GM12878 (cell line): ENCODE measurements at regions not wholly inside any gene's neighbourhood (a gene's known extent, or its start where the extent isn't known, plus 50 kb on each side); places are given as distances from the start of the nearest gene placed in this dataset.

ENCODE experiments used
- ATAC-seq: fragments of 200-7000 bp; cut with Tn5 transposase; 3 replicates; pipeline ENCODE4 v1.9.1; 2020; ENCODE audit warnings: mild to moderate bottlenecking, moderate library complexity
- BruUV-seq: library from RNA; stranded (reverse); fragments of 400-500 nt; replicated peaks from 2 replicates; lab custom pipeline; 2021; lab: Mats Ljungman, UMichigan
- CTCF ChIA-PET: fragments of 300-600 bp; sonication (Branson Sonifier 250); formaldehyde crosslinking; extraction: SDS; loops from one replicate; lab custom pipeline; 2021; ENCODE audit warnings: inconsistent platforms; lab: Yijun Ruan, JAX
- POLR2A ChIA-PET: fragments of 350-600 bp; formaldehyde crosslinking; extraction: SDS; loops from one replicate; lab custom pipeline; 2021; ENCODE audit warnings: inconsistent platforms; lab: Charles Lee
- RAD21 ChIA-PET: fragments of 300-600 bp; sonication (Branson Sonifier 250); formaldehyde crosslinking; loops from one replicate; lab custom pipeline; 2023; ENCODE audit warnings: antibody characterized with exemption; ENCODE audit not compliant: unreplicated experiment; lab: Charles Lee
- SMC1A ChIA-PET: fragments of 300-600 bp; sonication (Branson Sonifier 250); formaldehyde crosslinking; loops from one replicate; lab custom pipeline; 2023; ENCODE audit not compliant: unreplicated experiment, uncharacterized antibody; lab: Charles Lee
- DNase-seq: peaks from one replicate; pipeline ENCODE4 v3.0.0-alpha.2; 2011; ENCODE audit warnings: low read depth, low spot score
- FAIRE-seq: peaks from 3 replicates; lab custom pipeline; 2011; peaks lifted over from hg19 to GRCh38; lab: Jason Lieb, UNC
- H2AFZ ChIP-seq: 2 replicates; pipeline ENCODE4 v1.6.0; 2011; ENCODE audit warnings: low read depth, low read length, control low read depth; ENCODE audit not compliant: control insufficient read depth
- H3K27ac ChIP-seq: 2 replicates; pipeline ENCODE4 v1.5.1; 2011; ENCODE audit warnings: control low read depth; ENCODE audit not compliant: control insufficient read depth, insufficient read depth
- H3K27me3 ChIP-seq, 2 experiments: replicated peaks in 1 of 2; 2 replicates each; pipeline versions ENCODE4 v1.6.0 to v1.6.1; 2011; ENCODE audit warnings: low read length in 1 of 2; ENCODE audit not compliant: control insufficient read depth in 2 of 2, insufficient read depth in 2 of 2
- H3K36me3 ChIP-seq, 2 experiments: 2 replicates each; pipeline ENCODE4 v1.5.1; 2011; ENCODE audit warnings: low read length in 1 of 2; ENCODE audit not compliant: control insufficient read depth in 2 of 2, insufficient read depth in 2 of 2
- H3K4me1 ChIP-seq: 2 replicates; pipeline ENCODE4 v1.6.1; 2011; ENCODE audit warnings: mild to moderate bottlenecking, low read length, moderate library complexity, mixed read lengths; ENCODE audit not compliant: control insufficient read depth, insufficient read depth
- H3K4me2 ChIP-seq: 2 replicates; pipeline ENCODE4 v1.6.0; 2011; ENCODE audit warnings: control low read depth; ENCODE audit not compliant: control insufficient read depth, insufficient read depth
- H3K4me3 ChIP-seq: fragments of 200-600 bp; sonication (generic); 2 replicates; pipeline ENCODE4 v1.5.1; 2016
- H3K79me2 ChIP-seq: 2 replicates; pipeline ENCODE4 v1.6.0; 2011; ENCODE audit warnings: low read length; ENCODE audit not compliant: control insufficient read depth, insufficient read depth
- H3K9ac ChIP-seq: 2 replicates; pipeline ENCODE4 v1.8.0; 2011; ENCODE audit warnings: low read length, control low read depth, mixed read lengths; ENCODE audit not compliant: control insufficient read depth, insufficient read depth
- H3K9me3 ChIP-seq: replicated peaks from 3 replicates; pipeline ENCODE4 v1.5.1; 2011; ENCODE audit warnings: mild to moderate bottlenecking, low read length; ENCODE audit not compliant: control insufficient read depth, insufficient read depth
- H4K20me1 ChIP-seq: 2 replicates; pipeline ENCODE4 v1.6.0; 2011; ENCODE audit not compliant: control insufficient read depth, insufficient read depth
- ASH2L ChIP-seq: fragments of 300-600, 200-600 bp; sonication (generic); IDR thresholded peaks from 2 replicates; pipeline ENCODE4 v1.6.1; 2017; ENCODE audit warnings: low read depth, mild to moderate bottlenecking, borderline replicate concordance
- BACH1 ChIP-seq: fragments of 450-650 bp; IDR thresholded peaks from 2 replicates; pipeline ENCODE4 v1.6.1; 2017; ENCODE audit warnings: mild to moderate bottlenecking, borderline replicate concordance
- FOS ChIP-seq: IDR thresholded peaks from 3 replicates; pipeline ENCODE4 v1.6.1; 2011; ENCODE audit warnings: borderline replicate concordance; ENCODE audit not compliant: insufficient read length; ENCODE audit errors: extremely low read depth
- IKZF2 ChIP-seq, 2 experiments: fragments of 450-650 bp; IDR thresholded peaks; 2 replicates each; pipeline ENCODE4 v1.6.1; 2017; ENCODE audit warnings: mild to moderate bottlenecking in 2 of 2, moderate library complexity in 2 of 2
- STAT3 ChIP-seq: IDR thresholded peaks from 2 replicates; pipeline ENCODE4 v1.6.1; 2011; ENCODE audit warnings: low read depth, low read length, improper control_type of control experiment
- ZBTB40 ChIP-seq: fragments of 450-650 bp; IDR thresholded peaks from 2 replicates; pipeline ENCODE4 v1.6.1; 2016; ENCODE audit warnings: mild to moderate bottlenecking, moderate library complexity, borderline replicate concordance
- WGBS: methylation state at CpG from one replicate; pipeline ENCODE4 v1.1.6; 2016; ENCODE audit warnings: low lambda C conversion rate; ENCODE audit not compliant: insufficient replicate concordance, insufficient coverage; ENCODE audit errors: missing lambda C conversion rate; 5-methylcytosine and 5-hydroxymethylcytosine counted together
- in situ Hi-C: fragments of 300-500 bp; cut with MboI; formaldehyde crosslinking; loops from 9 replicates; pipeline ENCODE4 v1.14.3; 2018; ENCODE audit warnings: mixed read lengths
- intact Hi-C: fragments of 100-400 bp; cut with micrococcal nuclease; formaldehyde crosslinking; loops from one replicate; pipeline ENCODE4 v1.14.2; 2022; ENCODE audit not compliant: unreplicated experiment

GRCh38 chr5:104569621-104570020 is 1007.0 kb upstream of the NUDT12 start:
- ATAC-seq (no peak), FAIRE-seq (no peak), DNase-seq (no peak)
- Histone ChIP-seq H3K4me2 (no peak overlapping the region), H3K36me3 (no peaks in the 10 kb centered on the region), H4K20me1 (no peaks in the 10 kb centered on the region), H2AFZ (no peak overlapping the region), H3K27me3 (no peaks in the 10 kb centered on the region), H3K79me2 (no peaks in the 10 kb centered on the region), H3K4me3 (no peak overlapping the region), H3K9me3 (no peaks in the 10 kb centered on the region), H3K27ac (no peak overlapping the region), H3K4me1 (no peaks in the 10 kb centered on the region), H3K9ac (no peak overlapping the region)
- 0% methylated on average over 1 of the region's 1 CpG for WGBS
- intact Hi-C loops (no loop called here), in situ Hi-C loops (no loop called here)
- POLR2A ChIA-PET, result no interaction called here
- SMC1A ChIA-PET, result no interaction called here
- BruUV-seq, result no TSS peak
- CTCF ChIA-PET, result no interaction called here
- RAD21 ChIA-PET, result no interaction called here
- TF ChIP-seq ASH2L, result no peak

- Histone ChIP-seq H3K9ac (no peak overlapping the region), H3K36me3 (no peaks in the 10 kb centered on the region), H4K20me1 (no peaks in the 10 kb centered on the region), H3K27me3 (no peaks in the 10 kb centered on the region), H3K9me3 (no peaks in the 10 kb centered on the region), H3K4me2 (no peak overlapping the region), H3K27ac (no peak overlapping the region), H3K79me2 (no peaks in the 10 kb centered on the region), H3K4me1 (no peaks in the 10 kb centered on the region), H2AFZ (no peak overlapping the region), H3K4me3 (no peak overlapping the region)
- FAIRE-seq (no peak), DNase-seq (no peak), ATAC-seq (no peak)
- WGBS, result 91% methylated on average over 4 of the region's 4 CpGs
- ChIA-PET POLR2A (no interaction called here), RAD21 (no interaction called here), SMC1A (interaction anchor here (1.0 kb wide), 1 partner anchor 10 kb away, joined by 3 read pairs; no protein-coding TSS in a partner anchor), CTCF (interaction anchor here (0.8 kb wide), 1 partner anchor 20 kb away, joined by 3 read pairs; no protein-coding TSS in a partner anchor)
- intact Hi-C loops, result no loop called here
- in situ Hi-C loops, result no loop called here
- TF ChIP-seq ZBTB40, result no peak
- TF ChIP-seq IKZF2 (IDR thresholded peaks at IDR 0.05), result no peak
- TF ChIP-seq STAT3, result no peak
- TF ChIP-seq FOS, result no peak
- TF ChIP-seq BACH1, result no peak
- no TSS peak for BruUV-seq
Observed at GRCh38 chr5:104564530-104564929, 1001.9 kb upstream of the NUDT12 start.
